ENCODE measurements at regions not wholly inside any gene's neighbourhood (a gene's known extent, or its start where the extent isn't known, plus 50 kb on each side); places are given as distances from the start of the nearest gene placed in this dataset.

- intact Hi-C loops (cut with micrococcal nuclease), result no loop called here
- H3K9me3 Mint-ChIP-seq, result no peaks in the 10 kb centered on the region
- POLR2A ChIA-PET, result no interaction called here
- no peaks in the 10 kb centered on the region for H3K4me1 Mint-ChIP-seq (ENCODE audit: low read depth)
- DNase-seq (no peak), ATAC-seq (no peak)
- no peak overlapping the region for H3K27ac Mint-ChIP-seq
- H3K36me3 Mint-ChIP-seq (ENCODE audit: low read depth), result no peaks in the 10 kb centered on the region
- no peak for TF ChIP-seq CTCF (IDR thresholded peaks at IDR 0.05)
- H3K27me3 Mint-ChIP-seq, result no peaks in the 10 kb centered on the region
- CTCF ChIA-PET, result no interaction called here
- H3K4me3 Mint-ChIP-seq, result no peak overlapping the region
These were observed 92.1 kb upstream of the GPR149 start for GRCh38 chr3:154522036-154522602.

- H3K27ac Mint-ChIP-seq, result no peak overlapping the region
- no peak overlapping the region for H3K4me3 Mint-ChIP-seq
- intact Hi-C loops (cut with micrococcal nuclease), result no loop called here
- H3K9me3 Mint-ChIP-seq, result no peaks in the 10 kb centered on the region
- no peaks in the 10 kb centered on the region for H3K4me1 Mint-ChIP-seq (ENCODE audit: low read depth)
- no peak for TF ChIP-seq CTCF (IDR thresholded peaks at IDR 0.05)
- ChIA-PET CTCF (no interaction called here), POLR2A (no interaction called here)
- no peaks in the 10 kb centered on the region for H3K36me3 Mint-ChIP-seq (ENCODE audit: low read depth)
- no peak for ATAC-seq
- no peaks in the 10 kb centered on the region for H3K27me3 Mint-ChIP-seq
- no peak for DNase-seq
These were observed 87.4 kb upstream of the GPR149 start for GRCh38 chr3:154517404-154517803.

GRCh38 chr3:154515921-154516320, 85.9 kb upstream of the GPR149 start:
- DNase-seq (no peak), ATAC-seq (no peak)
- Mint-ChIP-seq H3K4me1 (ENCODE audit: low read depth) (no peaks in the 10 kb centered on the region), H3K4me3 (no peak overlapping the region), H3K27me3 (no peaks in the 10 kb centered on the region), H3K27ac (no peak overlapping the region), H3K36me3 (ENCODE audit: low read depth) (no peaks in the 10 kb centered on the region), H3K9me3 (no peaks in the 10 kb centered on the region)
- TF ChIP-seq CTCF (IDR thresholded peaks at IDR 0.05), result no peak
- intact Hi-C loops (cut with micrococcal nuclease), result no loop called here
- POLR2A ChIA-PET, result no interaction called here
- CTCF ChIA-PET, result no interaction called here

- Mint-ChIP-seq H3K36me3 (ENCODE audit: low read depth) (no peaks in the 10 kb centered on the region), H3K27me3 (no peaks in the 10 kb centered on the region), H3K27ac (no peak overlapping the region), H3K4me3 (no peak overlapping the region), H3K9me3 (no peaks in the 10 kb centered on the region), H3K4me1 (ENCODE audit: low read depth) (no peaks in the 10 kb centered on the region)
- intact Hi-C loops (cut with micrococcal nuclease), result no loop called here
- DNase-seq (no peak), ATAC-seq (no peak)
- ChIA-PET POLR2A (no interaction called here), CTCF (no interaction called here)
- TF ChIP-seq CTCF (IDR thresholded peaks at IDR 0.05), result no peak
These were observed 80.8 kb upstream of the GPR149 start for GRCh38 chr3:154510780-154511179.

- H3K27me3 Mint-ChIP-seq, result no peaks in the 10 kb centered on the region
- no peak overlapping the region for H3K27ac Mint-ChIP-seq
- no peak for ATAC-seq
- H3K9me3 Mint-ChIP-seq, result no peaks in the 10 kb centered on the region
- no peaks in the 10 kb centered on the region for H3K36me3 Mint-ChIP-seq (ENCODE audit: low read depth)
- H3K4me3 Mint-ChIP-seq, result no peak overlapping the region
- intact Hi-C loops (cut with micrococcal nuclease), result no loop called here
- DNase-seq, result no peak
- ChIA-PET CTCF (no interaction called here), POLR2A (no interaction called here)
- TF ChIP-seq CTCF (IDR thresholded peaks at IDR 0.05), result no peak
- H3K4me1 Mint-ChIP-seq (ENCODE audit: low read depth), result no peaks in the 10 kb centered on the region
These were observed 77.7 kb upstream of the GPR149 start for GRCh38 chr3:154507727-154508126.

Measured in activated CD8-positive, alpha-beta T cell treated with anti-CD3 and anti-CD28 coated beads for 36 hours (primary cell).